ENCODE measurements at regions not wholly inside any gene's neighbourhood (a gene's known extent, or its start where the extent isn't known, plus 50 kb on each side); places are given as distances from the start of the nearest gene placed in this dataset.

DNA sequence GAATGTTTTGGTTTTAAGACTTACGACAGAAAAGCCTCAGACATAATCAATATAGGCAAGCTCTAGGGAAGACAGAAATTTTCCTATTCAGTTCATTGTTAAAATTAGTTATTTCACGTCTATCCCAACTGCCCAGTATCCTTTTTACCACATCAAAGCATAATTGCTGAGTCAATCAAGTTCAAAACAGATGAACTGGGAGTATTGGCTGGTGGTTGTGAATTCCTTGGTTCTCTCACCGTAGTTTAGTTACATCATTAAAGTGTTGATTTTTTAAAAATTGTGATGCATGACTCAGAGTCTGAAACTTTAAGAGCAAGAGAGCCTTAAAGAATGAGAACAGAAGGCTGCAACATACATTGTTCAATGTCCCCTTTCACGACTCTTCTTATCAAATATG is 143.3 kb upstream of the FREM2 start:
- Histone ChIP-seq H3K27ac (ENCODE audit: low read depth, low read length) (no peak overlapping the region), H3K4me1 (ENCODE audit: insufficient read depth, low read length) (no peaks in the 10 kb centered on the region), H3K9me3 (ENCODE audit: low read depth, low read length) (no peaks in the 10 kb centered on the region), H3K4me2 (ENCODE audit: insufficient read depth, low read length) (no peak overlapping the region), H3K27me3 (ENCODE audit: insufficient read depth, low read length) (no peaks in the 10 kb centered on the region), H3K4me3 (ENCODE audit: insufficient read depth, low read length) (no peak overlapping the region), H4K20me1 (ENCODE audit: insufficient read depth, low read length) (no peaks in the 10 kb centered on the region), H3K79me2 (ENCODE audit: insufficient read depth, low read length) (no peaks in the 10 kb centered on the region), H3K36me3 (ENCODE audit: insufficient read depth, low read length) (no peaks in the 10 kb centered on the region), H2AFZ (ENCODE audit: low read length) (no peak overlapping the region)
- no peak for TF ChIP-seq CTCF (IDR thresholded peaks at IDR 0.05; ENCODE audit: extremely low read depth, low read depth, low read length)
- no peak for DNase-seq (ENCODE audit: insufficient read length, low spot score, missing footprints)

DNA sequence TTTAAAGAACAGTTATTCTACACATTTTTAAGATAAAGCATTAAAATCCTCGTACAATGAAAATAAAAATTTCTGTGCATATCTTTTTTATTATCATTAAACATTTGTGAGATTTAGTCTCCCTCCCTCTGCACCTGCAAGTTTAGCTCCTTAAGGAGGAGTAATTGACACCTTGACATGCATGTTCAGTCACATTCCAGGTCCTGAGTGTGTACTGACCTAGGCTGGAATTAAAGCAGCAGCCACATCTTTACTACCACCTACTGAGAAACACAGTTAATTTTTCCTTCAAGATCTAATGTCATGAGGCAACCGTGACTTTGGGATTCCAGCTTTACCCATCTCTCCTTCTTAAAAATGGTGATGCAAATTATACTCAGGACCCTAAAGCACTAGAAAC is 123.1 kb upstream of the FREM2 start:
- Histone ChIP-seq H3K4me3 (ENCODE audit: insufficient read depth, low read length) (no peak overlapping the region), H3K79me2 (ENCODE audit: insufficient read depth, low read length) (no peaks in the 10 kb centered on the region), H4K20me1 (ENCODE audit: insufficient read depth, low read length) (no peaks in the 10 kb centered on the region), H2AFZ (ENCODE audit: low read length) (no peak overlapping the region), H3K9me3 (ENCODE audit: low read depth, low read length) (no peaks in the 10 kb centered on the region), H3K36me3 (ENCODE audit: insufficient read depth, low read length) (no peaks in the 10 kb centered on the region), H3K4me1 (ENCODE audit: insufficient read depth, low read length) (no peaks in the 10 kb centered on the region), H3K4me2 (ENCODE audit: insufficient read depth, low read length) (no peak overlapping the region), H3K27me3 (ENCODE audit: insufficient read depth, low read length) (no peaks in the 10 kb centered on the region), H3K27ac (ENCODE audit: low read depth, low read length) (no peak overlapping the region)
- no peak for TF ChIP-seq CTCF (IDR thresholded peaks at IDR 0.05; ENCODE audit: extremely low read depth, low read depth, low read length)
- no peak for DNase-seq (ENCODE audit: insufficient read length, low spot score, missing footprints)

DNA sequence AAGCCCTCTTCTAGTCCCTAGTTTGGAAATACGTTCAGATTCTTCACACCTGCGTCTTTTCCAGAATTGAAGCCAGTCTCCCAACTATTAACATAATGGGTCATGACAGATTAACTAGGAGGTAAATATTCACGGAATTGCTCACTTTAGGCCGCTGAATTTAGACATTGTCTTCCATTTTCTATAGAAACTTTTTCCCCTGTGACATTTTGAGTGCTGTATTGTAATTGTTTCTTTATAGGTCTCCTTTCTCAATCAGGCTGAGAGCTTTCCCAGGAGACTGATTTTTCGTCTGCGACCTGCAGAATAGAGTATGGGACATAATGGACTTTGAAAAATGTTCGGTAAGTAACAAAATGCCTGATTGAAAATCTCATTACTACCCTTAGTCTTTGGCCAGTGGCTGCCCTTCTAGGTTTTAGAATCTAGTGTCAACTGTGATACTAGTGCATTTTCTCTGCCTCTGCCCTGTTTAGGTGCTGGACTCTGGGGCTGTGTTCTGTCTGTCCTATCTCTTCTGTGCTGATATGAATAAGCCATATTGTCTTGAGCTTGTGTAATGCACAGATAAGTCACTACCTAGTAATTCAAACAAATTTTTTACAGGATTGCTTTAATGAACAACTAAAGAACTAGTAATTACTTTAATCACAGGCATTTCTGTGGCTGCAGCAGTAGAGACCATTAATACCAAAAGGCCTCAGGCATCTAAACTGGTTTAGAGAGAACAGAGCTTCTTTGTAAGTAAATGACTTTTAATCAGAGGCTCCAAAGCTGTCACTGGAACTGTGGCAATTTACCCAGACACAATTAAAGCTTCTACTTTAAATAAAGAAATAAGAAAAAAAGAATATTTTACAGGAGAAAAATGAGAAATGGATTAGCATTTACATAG is 122.4 kb upstream of the FREM2 start:
- H3K4me3 ChIP-seq (ENCODE audit: insufficient read depth, low read length) = no peak overlapping the region
- no peak overlapping the region for H3K27ac ChIP-seq (ENCODE audit: low read depth, low read length)
- H3K9me3 ChIP-seq (ENCODE audit: low read depth, low read length) = no peaks in the 10 kb centered on the region
- no peak overlapping the region for H3K4me2 ChIP-seq (ENCODE audit: insufficient read depth, low read length)
- H4K20me1 ChIP-seq (ENCODE audit: insufficient read depth, low read length) = no peaks in the 10 kb centered on the region
- TF ChIP-seq CTCF (IDR thresholded peaks at IDR 0.05; ENCODE audit: extremely low read depth, low read depth, low read length) = no peak
- no peaks in the 10 kb centered on the region for H3K27me3 ChIP-seq (ENCODE audit: insufficient read depth, low read length)
- no peak for DNase-seq (ENCODE audit: insufficient read length, low spot score, missing footprints)
- H3K4me1 ChIP-seq (ENCODE audit: insufficient read depth, low read length) = no peaks in the 10 kb centered on the region
- no peaks in the 10 kb centered on the region for H3K79me2 ChIP-seq (ENCODE audit: insufficient read depth, low read length)
- no peaks in the 10 kb centered on the region for H3K36me3 ChIP-seq (ENCODE audit: insufficient read depth, low read length)
- no peak overlapping the region for H2AFZ ChIP-seq (ENCODE audit: low read length)

- Histone ChIP-seq H3K27ac (ENCODE audit: low read depth, low read length) (no peak overlapping the region), H3K4me2 (ENCODE audit: insufficient read depth, low read length) (no peak overlapping the region), H2AFZ (ENCODE audit: low read length) (no peak overlapping the region), H3K9me3 (ENCODE audit: low read depth, low read length) (no peaks in the 10 kb centered on the region), H3K4me1 (ENCODE audit: insufficient read depth, low read length) (no peaks in the 10 kb centered on the region), H3K27me3 (ENCODE audit: insufficient read depth, low read length) (no peaks in the 10 kb centered on the region), H3K36me3 (ENCODE audit: insufficient read depth, low read length) (no peaks in the 10 kb centered on the region), H4K20me1 (ENCODE audit: insufficient read depth, low read length) (no peaks in the 10 kb centered on the region), H3K4me3 (ENCODE audit: insufficient read depth, low read length) (no peak overlapping the region), H3K79me2 (ENCODE audit: insufficient read depth, low read length) (no peaks in the 10 kb centered on the region)
- no peak for DNase-seq (ENCODE audit: insufficient read length, low spot score, missing footprints)
- TF ChIP-seq CTCF (IDR thresholded peaks at IDR 0.05; ENCODE audit: extremely low read depth, low read depth, low read length) = no peak
These were observed 120.9 kb upstream of the FREM2 start for GRCh38 chr13:38566023-38566422.

Data from osteoblast (primary cell).